Nephron (organoid): ENCODE measurements at regions not wholly inside any gene's neighbourhood (a gene's known extent, or its start where the extent isn't known, plus 50 kb on each side); places are given as distances from the start of the nearest gene placed in this dataset.

Experiments
- H3K27ac Mint-ChIP-seq, 3 experiments: 2 replicates each; pipeline ENCODE4 v1.8.0; 2020; ENCODE audit warnings: mixed read lengths in 3 of 3, mild to moderate bottlenecking in 2 of 3, moderate library complexity in 1 of 3
- H3K27me3 Mint-ChIP-seq: 2 replicates; pipeline ENCODE4 v1.8.0; 2021; ENCODE audit warnings: low read depth, mild to moderate bottlenecking, moderate library complexity, mixed read lengths
- H3K36me3 Mint-ChIP-seq: 2 replicates; pipeline ENCODE4 v1.8.0; 2020; ENCODE audit warnings: low read depth, mixed read lengths
- H3K4me1 Mint-ChIP-seq: 2 replicates; pipeline ENCODE4 v1.8.0; 2020; ENCODE audit warnings: mixed read lengths
- H3K4me3 Mint-ChIP-seq, 3 experiments: 2 replicates each; pipeline ENCODE4 v1.8.0; 2020; ENCODE audit warnings: mild to moderate bottlenecking in 3 of 3, mixed read lengths in 3 of 3, moderate library complexity in 2 of 3
- H3K9me3 Mint-ChIP-seq: 2 replicates; pipeline ENCODE4 v1.8.0; 2020; ENCODE audit warnings: mixed read lengths
- TF ChIP-seq, protein P1 (sequence below), 3 experiments: fragments of 200-600 bp; sonication (generic); IDR thresholded peaks; one replicate each; pipeline ENCODE4 v1.5.0; 2021; ENCODE audit warnings: antibody characterized with exemption in 3 of 3; ENCODE audit not compliant: unreplicated experiment in 3 of 3

DNA sequence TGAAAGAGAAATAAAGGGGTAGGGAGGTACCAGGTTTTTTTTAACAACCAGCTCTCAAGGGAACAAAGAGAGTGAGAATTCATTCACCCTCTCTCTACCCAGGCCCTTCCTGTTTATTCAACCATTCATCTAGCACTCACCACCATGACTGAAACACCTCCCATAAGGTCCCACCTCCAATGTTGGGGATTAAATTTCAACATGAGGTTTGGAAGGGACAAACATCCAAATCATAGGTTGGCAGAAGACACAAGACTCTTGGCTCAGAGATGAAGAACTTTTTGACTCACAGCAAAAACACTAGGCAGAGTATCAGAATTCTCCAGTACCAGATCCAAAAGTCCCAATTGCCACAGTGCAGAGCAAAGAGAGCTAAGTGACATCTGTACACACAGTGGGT, 186.3 kb downstream of the EDN1 start:
- Mint-ChIP-seq H3K27ac (no peak overlapping the region), H3K27me3 (no peaks in the 10 kb centered on the region), H3K9me3 (no peaks in the 10 kb centered on the region), H3K4me1 (no peaks in the 10 kb centered on the region), H3K36me3 (no peaks in the 10 kb centered on the region), H3K4me3 (no peak overlapping the region)
- TF ChIP-seq, protein P1, sequence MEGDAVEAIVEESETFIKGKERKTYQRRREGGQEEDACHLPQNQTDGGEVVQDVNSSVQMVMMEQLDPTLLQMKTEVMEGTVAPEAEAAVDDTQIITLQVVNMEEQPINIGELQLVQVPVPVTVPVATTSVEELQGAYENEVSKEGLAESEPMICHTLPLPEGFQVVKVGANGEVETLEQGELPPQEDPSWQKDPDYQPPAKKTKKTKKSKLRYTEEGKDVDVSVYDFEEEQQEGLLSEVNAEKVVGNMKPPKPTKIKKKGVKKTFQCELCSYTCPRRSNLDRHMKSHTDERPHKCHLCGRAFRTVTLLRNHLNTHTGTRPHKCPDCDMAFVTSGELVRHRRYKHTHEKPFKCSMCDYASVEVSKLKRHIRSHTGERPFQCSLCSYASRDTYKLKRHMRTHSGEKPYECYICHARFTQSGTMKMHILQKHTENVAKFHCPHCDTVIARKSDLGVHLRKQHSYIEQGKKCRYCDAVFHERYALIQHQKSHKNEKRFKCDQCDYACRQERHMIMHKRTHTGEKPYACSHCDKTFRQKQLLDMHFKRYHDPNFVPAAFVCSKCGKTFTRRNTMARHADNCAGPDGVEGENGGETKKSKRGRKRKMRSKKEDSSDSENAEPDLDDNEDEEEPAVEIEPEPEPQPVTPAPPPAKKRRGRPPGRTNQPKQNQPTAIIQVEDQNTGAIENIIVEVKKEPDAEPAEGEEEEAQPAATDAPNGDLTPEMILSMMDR (IDR thresholded peaks at IDR 0.05; ENCODE audit: unreplicated experiment in 3 of 3): no peak

- Mint-ChIP-seq H3K27ac (no peak overlapping the region), H3K36me3 (no peaks in the 10 kb centered on the region), H3K4me3 (no peak overlapping the region), H3K27me3 (no peaks in the 10 kb centered on the region), H3K9me3 (no peaks in the 10 kb centered on the region), H3K4me1 (no peaks in the 10 kb centered on the region)
- TF ChIP-seq, protein P1 (IDR thresholded peaks at IDR 0.05; ENCODE audit: unreplicated experiment in 3 of 3): no peak
Observed at GRCh38 chr6:12477616-12478015, 187.5 kb downstream of the EDN1 start.

DNA sequence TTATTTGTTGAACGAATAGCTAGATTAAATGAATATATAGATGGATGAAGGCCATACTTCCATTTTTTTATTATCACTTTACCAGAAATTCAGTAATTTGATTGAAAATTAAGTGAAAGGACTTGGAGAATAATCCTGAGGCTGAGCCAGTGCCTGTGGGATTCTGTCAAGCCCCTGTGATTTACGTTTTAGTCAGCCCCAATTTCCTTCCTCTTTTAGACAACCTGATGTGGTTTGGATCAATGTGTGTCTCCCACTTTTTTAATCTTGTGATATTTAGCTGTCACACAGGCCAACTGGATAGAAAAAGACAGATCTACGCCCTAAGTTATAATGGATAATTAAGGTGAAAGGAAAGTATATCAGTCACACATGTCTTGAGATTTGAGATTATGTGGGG, 188.8 kb downstream of the EDN1 start:
- TF ChIP-seq, protein P1 (IDR thresholded peaks at IDR 0.05; ENCODE audit: unreplicated experiment in 3 of 3): no peak
- no peaks in the 10 kb centered on the region for H3K27me3 Mint-ChIP-seq

GRCh38 chr6:12479451-12479850, 189.3 kb downstream of the EDN1 start:
- Mint-ChIP-seq H3K4me3 (no peak overlapping the region), H3K27me3 (no peaks in the 10 kb centered on the region), H3K4me1 (no peaks in the 10 kb centered on the region), H3K9me3 (no peaks in the 10 kb centered on the region), H3K36me3 (no peaks in the 10 kb centered on the region), H3K27ac (no peak overlapping the region)
- TF ChIP-seq, protein P1 (IDR thresholded peaks at IDR 0.05; ENCODE audit: unreplicated experiment in 3 of 3): no peak

More for the DNA sequence above, 188.8 kb downstream of the EDN1 start:
- Mint-ChIP-seq H3K9me3 (no peaks in the 10 kb centered on the region), H3K4me1 (no peaks in the 10 kb centered on the region), H3K27ac (no peak overlapping the region), H3K4me3 (no peak overlapping the region), H3K36me3 (no peaks in the 10 kb centered on the region)

DNA sequence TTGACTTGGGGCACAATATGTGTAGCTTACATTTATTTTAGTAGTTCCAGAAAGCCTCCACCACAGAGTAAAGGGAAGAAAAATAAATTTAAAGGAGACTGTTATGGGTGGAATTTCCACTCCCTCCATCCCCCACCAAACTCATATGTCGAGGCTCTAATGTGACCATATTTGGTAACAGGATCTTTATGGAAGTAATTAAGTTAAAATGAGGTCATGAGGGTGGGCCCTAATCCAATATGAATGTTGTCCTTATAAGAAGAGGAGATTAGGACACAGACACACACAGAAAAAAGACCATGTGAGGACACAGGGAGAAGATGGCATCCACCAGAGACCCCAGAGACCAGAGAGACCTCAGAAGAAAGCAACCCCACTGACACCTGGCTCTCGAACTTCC, 189.7 kb downstream of the EDN1 start:
- Mint-ChIP-seq H3K4me3 (no peak overlapping the region), H3K27ac (no peak overlapping the region), H3K9me3 (no peaks in the 10 kb centered on the region), H3K4me1 (no peaks in the 10 kb centered on the region), H3K27me3 (no peaks in the 10 kb centered on the region), H3K36me3 (no peaks in the 10 kb centered on the region)
- TF ChIP-seq, protein P1 (IDR thresholded peaks at IDR 0.05; ENCODE audit: unreplicated experiment in 3 of 3): no peak

GRCh38 chr6:12480379-12480778, 190.2 kb downstream of the EDN1 start:
- TF ChIP-seq, protein P1 (IDR thresholded peaks at IDR 0.05; ENCODE audit: unreplicated experiment in 3 of 3): no peak
- Mint-ChIP-seq H3K4me3 (no peak overlapping the region), H3K4me1 (no peaks in the 10 kb centered on the region), H3K36me3 (no peaks in the 10 kb centered on the region), H3K27ac (no peak overlapping the region), H3K9me3 (no peaks in the 10 kb centered on the region), H3K27me3 (no peaks in the 10 kb centered on the region)
